ENCODE measurements at regions not wholly inside any gene's neighbourhood (a gene's known extent, or its start where the extent isn't known, plus 50 kb on each side); places are given as distances from the start of the nearest gene placed in this dataset.

DNA sequence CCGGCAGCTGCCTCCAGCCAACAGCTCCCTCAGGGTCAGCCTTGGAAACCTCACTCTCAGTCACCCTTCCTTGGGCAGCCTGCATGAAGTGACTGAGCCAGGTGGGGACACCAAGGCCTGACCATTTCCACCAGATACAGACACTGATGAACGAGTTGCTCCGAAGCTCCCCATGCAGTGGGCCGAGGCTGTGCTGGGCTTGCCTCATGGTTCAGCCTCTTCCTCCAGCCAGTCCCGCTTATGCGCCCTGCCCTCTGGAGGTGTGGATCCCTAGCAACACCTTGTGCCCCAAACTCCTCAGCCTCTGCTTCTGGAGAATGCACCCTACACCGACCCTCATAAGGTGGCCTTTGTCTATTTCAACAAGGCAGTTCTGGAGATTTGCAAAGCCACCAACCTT is 236.0 kb downstream of the RRAGC start:
- Histone ChIP-seq H3K9me1 (ENCODE audit: control insufficient read depth, insufficient read depth, low read length) (no peaks in the 10 kb centered on the region), H3K4me3 (no peak overlapping the region), H2AFZ (ENCODE audit: low read depth, low read length) (no peak overlapping the region), H3K4me2 (ENCODE audit: insufficient read depth, low read length) (no peak overlapping the region), H3K79me2 (ENCODE audit: control insufficient read depth, insufficient read depth, low read length) (no peaks in the 10 kb centered on the region), H3K4me1 (replicated peaks in 1 of 2; ENCODE audit: control insufficient read depth in 2 of 2, insufficient read depth in 2 of 2, low read length in 2 of 2) (no peaks in the 10 kb centered on the region), H3K27me3 (ENCODE audit: control insufficient read depth in 2 of 2, insufficient read depth in 2 of 2, low read length in 2 of 2) (peaks cover 7 to 36% of the 10 kb centered on the region in 2 experiments; a peak in 2 of 5 replicates), H3K27ac (ENCODE audit: extremely low read depth, low read depth, low read length) (no peak overlapping the region), H4K20me1 (replicated peaks; ENCODE audit: control insufficient read depth, insufficient read depth, low read length) (no peaks in the 10 kb centered on the region), H3K9ac (ENCODE audit: insufficient read depth in 1 of 2, low read depth in 2 of 2, low read length in 2 of 2) (0 out of 4 replicates have a peak overlapping the region, but pooled peaks of 1 of the 2 experiments have one; percentile 18), H3K9me3 (replicated peaks; ENCODE audit: control insufficient read depth, insufficient read depth, low read depth, low read length) (no peaks in the 10 kb centered on the region), H3K36me3 (ENCODE audit: control insufficient read depth, insufficient read depth, low read length) (no peaks in the 10 kb centered on the region)
- ATAC-seq (no peak), FAIRE-seq (no peak), DNase-seq (ENCODE audit: extremely low read depth in 1 of 4, low spot score in 3 of 4) (no peak)
- TF ChIP-seq ARID2 (IDR thresholded peaks at IDR 0.05) = no peak
- ChIA-PET CTCF (ENCODE audit: low intra/inter-chr PET ratio) (no interaction called here), POLR2A (interaction anchor here (0.7 to 2.0 kb wide), 3 partner anchors 14 to 184 kb away, joined by 3 to 7 read pairs (median 3); no protein-coding TSS in a partner anchor)
- in situ Hi-C loops (cut with MboI) = no loop called here
- intact Hi-C loops (cut with micrococcal nuclease) = no loop called here
- BruUV-seq (replicated peaks) = no TSS peak
- 9% methylated on average over 6 of the region's 7 CpGs for WGBS (ENCODE audit: insufficient coverage, low coverage, missing lambda C conversion rate)

- intact Hi-C loops (cut with micrococcal nuclease) (no loop called here), in situ Hi-C loops (cut with MboI) (no loop called here)
- no peak for DNase-seq (ENCODE audit: extremely low read depth in 1 of 4, low spot score in 3 of 4)
- CTCF ChIA-PET (ENCODE audit: low intra/inter-chr PET ratio) = no interaction called here
- Histone ChIP-seq H3K9ac (ENCODE audit: insufficient read depth in 1 of 2, low read depth in 2 of 2, low read length in 2 of 2) (no peak overlapping the region), H3K4me1 (replicated peaks in 1 of 2; ENCODE audit: control insufficient read depth in 2 of 2, insufficient read depth in 2 of 2, low read length in 2 of 2) (no peaks in the 10 kb centered on the region), H3K79me2 (ENCODE audit: control insufficient read depth, insufficient read depth, low read length) (no peaks in the 10 kb centered on the region), H3K4me3 (no peak overlapping the region), H3K27ac (ENCODE audit: extremely low read depth, low read depth, low read length) (no peak overlapping the region), H3K36me3 (ENCODE audit: control insufficient read depth, insufficient read depth, low read length) (no peaks in the 10 kb centered on the region), H3K27me3 (ENCODE audit: control insufficient read depth in 2 of 2, insufficient read depth in 2 of 2, low read length in 2 of 2) (peaks cover 7 to 32% of the 10 kb centered on the region in 2 experiments; a peak in 2 of 5 replicates), H3K9me1 (ENCODE audit: control insufficient read depth, insufficient read depth, low read length) (no peaks in the 10 kb centered on the region), H3K9me3 (replicated peaks; ENCODE audit: control insufficient read depth, insufficient read depth, low read depth, low read length) (no peaks in the 10 kb centered on the region), H2AFZ (ENCODE audit: low read depth, low read length) (no peak overlapping the region), H4K20me1 (replicated peaks; ENCODE audit: control insufficient read depth, insufficient read depth, low read length) (no peaks in the 10 kb centered on the region), H3K4me2 (ENCODE audit: insufficient read depth, low read length) (no peak overlapping the region)
- no peak for TF ChIP-seq EGR1 (conservative IDR thresholded peaks at IDR 0.05)
- POLR2A ChIA-PET = no interaction called here
- no peak for ATAC-seq
- FAIRE-seq = no peak
- BruUV-seq (replicated peaks) = no TSS peak
- 10% methylated on average over 6 of the region's 6 CpGs for WGBS (ENCODE audit: insufficient coverage, low coverage, missing lambda C conversion rate)
These were observed 237.4 kb downstream of the RRAGC start for GRCh38 chr1:38622197-38622596.

Measured in K562 (cell line).